ENCODE measurements at regions not wholly inside any gene's neighbourhood (a gene's known extent, or its start where the extent isn't known, plus 50 kb on each side); places are given as distances from the start of the nearest gene placed in this dataset.

GRCh38 chrX:20995829-20996228, 378.4 kb upstream of the CNKSR2 start:
- no peak for TF ChIP-seq POLR2AphosphoS5 (IDR thresholded peaks at IDR 0.05; ENCODE audit: insufficient read depth in 1 of 2, low read depth in 1 of 2)
- no peak for TF ChIP-seq POLR2A (IDR thresholded peaks at IDR 0.05)
- no peak for TF ChIP-seq CTCF (IDR thresholded peaks at IDR 0.05)
